ENCODE measurements at regions not wholly inside any gene's neighbourhood (a gene's known extent, or its start where the extent isn't known, plus 50 kb on each side); places are given as distances from the start of the nearest gene placed in this dataset.
A peak's percentile ranks its signal among the peaks of the same experiment; 100 is the strongest.

- Mint-ChIP-seq H3K9me3 (ENCODE audit: unreplicated experiment) (no peaks in the 10 kb centered on the region), H3K4me3 (ENCODE audit: unreplicated experiment) (no peak overlapping the region), H3K4me1 (ENCODE audit: low read depth, unreplicated experiment) (peaks cover 6% of the 10 kb centered on the region), H3K36me3 (ENCODE audit: unreplicated experiment) (no peaks in the 10 kb centered on the region), H3K27me3 (ENCODE audit: unreplicated experiment) (no peaks in the 10 kb centered on the region), H3K27ac (ENCODE audit: unreplicated experiment) (no peak overlapping the region)
- TF ChIP-seq, protein P1, sequence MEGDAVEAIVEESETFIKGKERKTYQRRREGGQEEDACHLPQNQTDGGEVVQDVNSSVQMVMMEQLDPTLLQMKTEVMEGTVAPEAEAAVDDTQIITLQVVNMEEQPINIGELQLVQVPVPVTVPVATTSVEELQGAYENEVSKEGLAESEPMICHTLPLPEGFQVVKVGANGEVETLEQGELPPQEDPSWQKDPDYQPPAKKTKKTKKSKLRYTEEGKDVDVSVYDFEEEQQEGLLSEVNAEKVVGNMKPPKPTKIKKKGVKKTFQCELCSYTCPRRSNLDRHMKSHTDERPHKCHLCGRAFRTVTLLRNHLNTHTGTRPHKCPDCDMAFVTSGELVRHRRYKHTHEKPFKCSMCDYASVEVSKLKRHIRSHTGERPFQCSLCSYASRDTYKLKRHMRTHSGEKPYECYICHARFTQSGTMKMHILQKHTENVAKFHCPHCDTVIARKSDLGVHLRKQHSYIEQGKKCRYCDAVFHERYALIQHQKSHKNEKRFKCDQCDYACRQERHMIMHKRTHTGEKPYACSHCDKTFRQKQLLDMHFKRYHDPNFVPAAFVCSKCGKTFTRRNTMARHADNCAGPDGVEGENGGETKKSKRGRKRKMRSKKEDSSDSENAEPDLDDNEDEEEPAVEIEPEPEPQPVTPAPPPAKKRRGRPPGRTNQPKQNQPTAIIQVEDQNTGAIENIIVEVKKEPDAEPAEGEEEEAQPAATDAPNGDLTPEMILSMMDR (IDR thresholded peaks at IDR 0.05; ENCODE audit: partially characterized antibody, unreplicated experiment): no peak
- no peak for DNase-seq
Observed at GRCh38 chr2:16589465-16589864, 76.2 kb downstream of the CYRIA start.

DNA sequence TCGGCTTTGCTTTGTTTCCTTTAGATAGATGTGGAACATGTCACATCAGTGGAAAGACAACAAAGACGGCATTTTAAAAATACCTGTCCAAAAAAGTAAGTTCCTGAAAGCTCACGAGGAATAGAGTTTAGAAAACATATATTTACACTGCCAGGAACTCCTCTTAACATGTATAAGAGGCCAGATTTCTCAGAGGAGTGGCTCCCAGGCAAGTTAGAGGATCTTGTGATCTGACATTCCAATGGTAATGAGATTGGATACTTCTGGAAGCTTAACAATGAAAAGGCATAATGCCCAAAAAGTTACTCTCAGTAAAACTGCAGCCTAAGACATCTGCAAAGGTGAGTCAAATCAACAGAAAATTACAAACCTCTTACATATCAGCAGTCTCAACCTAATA lies 77.1 kb downstream of the CYRIA start:
- H3K4me3 Mint-ChIP-seq (ENCODE audit: unreplicated experiment): no peak overlapping the region
- no peaks in the 10 kb centered on the region for H3K27me3 Mint-ChIP-seq (ENCODE audit: unreplicated experiment)
- no peak overlapping the region for H3K27ac Mint-ChIP-seq (ENCODE audit: unreplicated experiment)
- no peaks in the 10 kb centered on the region for H3K36me3 Mint-ChIP-seq (ENCODE audit: unreplicated experiment)
- TF ChIP-seq, protein P1 (IDR thresholded peaks at IDR 0.05; ENCODE audit: partially characterized antibody, unreplicated experiment): no peak
- H3K9me3 Mint-ChIP-seq (ENCODE audit: unreplicated experiment): no peaks in the 10 kb centered on the region
- DNase-seq: no peak
- H3K4me1 Mint-ChIP-seq (ENCODE audit: low read depth, unreplicated experiment): peaks cover 14% of the 10 kb centered on the region

- Mint-ChIP-seq H3K36me3 (ENCODE audit: unreplicated experiment) (no peaks in the 10 kb centered on the region), H3K4me3 (ENCODE audit: unreplicated experiment) (no peak overlapping the region), H3K27ac (ENCODE audit: unreplicated experiment) (no peak overlapping the region), H3K27me3 (ENCODE audit: unreplicated experiment) (peaks cover 2% of the 10 kb centered on the region), H3K4me1 (ENCODE audit: low read depth, unreplicated experiment) (peaks cover 16% of the 10 kb centered on the region), H3K9me3 (ENCODE audit: unreplicated experiment) (no peaks in the 10 kb centered on the region)
- no peak for DNase-seq
- TF ChIP-seq, protein P1 (IDR thresholded peaks at IDR 0.05; ENCODE audit: partially characterized antibody, unreplicated experiment): no peak
Observed at GRCh38 chr2:16587601-16588000, 78.0 kb downstream of the CYRIA start.

DNA sequence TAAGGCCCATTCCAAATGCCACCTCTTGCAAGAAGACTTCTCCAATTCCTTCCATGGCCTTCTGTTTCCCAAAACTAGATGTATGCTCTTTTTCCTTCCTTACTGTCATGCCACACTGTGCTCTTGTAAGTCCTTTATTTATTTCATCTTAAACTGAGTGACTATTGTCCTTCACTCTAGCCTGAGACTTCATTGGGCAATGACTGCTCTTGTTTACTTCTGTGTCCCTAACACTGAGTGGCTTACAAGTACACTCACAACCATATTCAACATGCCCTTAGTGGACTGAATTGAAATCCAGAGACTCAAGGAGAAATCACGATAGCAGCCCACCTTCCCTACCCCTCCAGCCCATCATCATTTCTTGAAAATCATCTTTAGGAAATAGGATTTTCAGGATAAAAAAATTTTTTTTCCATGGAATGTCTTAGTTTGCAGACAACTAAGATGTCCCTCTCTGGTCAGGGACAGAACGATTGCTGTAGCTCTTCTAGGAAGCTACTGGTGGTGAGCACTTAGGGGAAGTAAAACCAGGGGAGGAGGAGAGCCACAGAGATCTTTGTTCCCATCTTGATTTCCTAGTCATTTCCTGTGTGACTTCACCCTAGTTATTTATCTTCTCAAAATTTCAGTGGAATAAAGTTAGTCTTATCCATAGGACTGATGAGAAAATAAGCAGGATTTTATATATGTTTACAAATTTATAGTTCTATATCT lies 80.7 kb downstream of the CYRIA start:
- H3K36me3 Mint-ChIP-seq (ENCODE audit: unreplicated experiment): no peaks in the 10 kb centered on the region
- TF ChIP-seq, protein P1 (IDR thresholded peaks at IDR 0.05; ENCODE audit: partially characterized antibody, unreplicated experiment): no peak
- peaks cover 2% of the 10 kb centered on the region for H3K27me3 Mint-ChIP-seq (ENCODE audit: unreplicated experiment)

DNA sequence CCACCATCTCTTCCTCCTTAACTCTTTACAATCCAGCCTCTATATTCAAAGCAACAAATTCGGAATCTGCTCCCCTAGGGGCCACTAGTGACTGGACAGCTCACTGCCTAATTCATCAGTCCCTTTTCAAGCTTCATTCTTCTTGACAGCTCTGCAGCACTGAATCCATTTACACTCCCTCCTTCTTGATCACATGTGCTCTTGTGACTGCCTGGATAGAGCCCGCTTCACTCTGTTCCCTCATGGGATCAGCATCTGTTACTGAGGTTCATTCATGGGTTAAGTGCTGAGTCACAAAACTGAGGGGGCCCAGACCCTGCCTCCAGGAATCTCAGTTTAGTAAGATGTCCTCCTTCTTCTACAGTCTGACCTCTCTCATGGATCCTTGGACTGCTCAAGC lies 81.5 kb downstream of the CYRIA start:
- no peak overlapping the region for H3K4me3 Mint-ChIP-seq (ENCODE audit: unreplicated experiment)
- H3K36me3 Mint-ChIP-seq (ENCODE audit: unreplicated experiment): no peaks in the 10 kb centered on the region
- H3K27ac Mint-ChIP-seq (ENCODE audit: unreplicated experiment): peak overlapping the region; percentile 34
- TF ChIP-seq, protein P1 (IDR thresholded peaks at IDR 0.05; ENCODE audit: partially characterized antibody, unreplicated experiment): no peak
- H3K27me3 Mint-ChIP-seq (ENCODE audit: unreplicated experiment): peaks cover 2% of the 10 kb centered on the region
- H3K4me1 Mint-ChIP-seq (ENCODE audit: low read depth, unreplicated experiment): peaks cover 13% of the 10 kb centered on the region
- H3K9me3 Mint-ChIP-seq (ENCODE audit: unreplicated experiment): no peaks in the 10 kb centered on the region
- no peak for DNase-seq

More for the DNA sequence above, 80.7 kb downstream of the CYRIA start:
- H3K4me3 Mint-ChIP-seq (ENCODE audit: unreplicated experiment): no peak overlapping the region
- peaks cover 13% of the 10 kb centered on the region for H3K4me1 Mint-ChIP-seq (ENCODE audit: low read depth, unreplicated experiment)
- no peaks in the 10 kb centered on the region for H3K9me3 Mint-ChIP-seq (ENCODE audit: unreplicated experiment)
- no peak overlapping the region for H3K27ac Mint-ChIP-seq (ENCODE audit: unreplicated experiment)
- no peak for DNase-seq
